NB4 (cell line): ENCODE measurements at regions not wholly inside any gene's neighbourhood (a gene's known extent, or its start where the extent isn't known, plus 50 kb on each side); places are given as distances from the start of the nearest gene placed in this dataset.

Experiments
- DNase-seq: peaks from one replicate; pipeline ENCODE4 v3.0.0; 2010; ENCODE audit warnings: low read depth
- H3K4me3 ChIP-seq: one replicate; pipeline ENCODE4 v1.5.1; 2011; ENCODE audit warnings: mild to moderate bottlenecking, low read depth, low read length, moderate library complexity
- MYC ChIP-seq: IDR thresholded peaks from 2 replicates; pipeline ENCODE4 v1.6.1; 2011; ENCODE audit warnings: low read depth, low read length
- POLR2A ChIP-seq: IDR thresholded peaks from 2 replicates; pipeline ENCODE4 v1.6.1; 2011; ENCODE audit warnings: mild to moderate bottlenecking; ENCODE audit not compliant: insufficient read length; ENCODE audit errors: extremely low read depth
- TF ChIP-seq, protein P1 (sequence below): IDR thresholded peaks from 2 replicates; pipeline ENCODE4 v1.6.1; 2011; ENCODE audit warnings: low read depth, low read length
- TF ChIP-seq, protein P2 (sequence below): IDR thresholded peaks from one replicate; pipeline ENCODE4 v1.5.1; 2012; ENCODE audit warnings: low read depth, low read length

DNA sequence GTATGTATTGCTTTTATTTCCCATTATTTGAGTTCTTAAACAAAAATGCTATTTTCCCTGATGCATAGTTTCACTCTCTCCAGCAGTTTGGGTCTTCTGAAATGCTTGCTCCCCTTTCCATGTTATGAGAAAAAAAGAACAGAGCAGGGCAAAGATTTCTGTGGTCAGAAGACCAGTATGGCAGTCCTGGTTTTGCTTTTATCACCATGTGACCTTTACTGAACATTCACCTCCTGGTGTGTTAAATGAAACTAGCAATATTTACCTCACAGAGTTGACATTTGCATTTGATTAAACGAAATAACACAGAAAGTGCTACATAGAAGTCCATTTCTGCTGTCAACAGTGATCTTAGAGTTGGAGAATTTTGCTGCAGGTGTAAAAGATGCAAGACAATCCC lies 141.0 kb upstream of the G2E3 start:
- no peak for DNase-seq
- no peak overlapping the region for H3K4me3 ChIP-seq
- TF ChIP-seq MYC (no peak), POLR2A (no peak)
- TF ChIP-seq, protein P1, sequence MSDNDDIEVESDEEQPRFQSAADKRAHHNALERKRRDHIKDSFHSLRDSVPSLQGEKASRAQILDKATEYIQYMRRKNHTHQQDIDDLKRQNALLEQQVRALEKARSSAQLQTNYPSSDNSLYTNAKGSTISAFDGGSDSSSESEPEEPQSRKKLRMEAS, result no peak
- TF ChIP-seq, protein P2, sequence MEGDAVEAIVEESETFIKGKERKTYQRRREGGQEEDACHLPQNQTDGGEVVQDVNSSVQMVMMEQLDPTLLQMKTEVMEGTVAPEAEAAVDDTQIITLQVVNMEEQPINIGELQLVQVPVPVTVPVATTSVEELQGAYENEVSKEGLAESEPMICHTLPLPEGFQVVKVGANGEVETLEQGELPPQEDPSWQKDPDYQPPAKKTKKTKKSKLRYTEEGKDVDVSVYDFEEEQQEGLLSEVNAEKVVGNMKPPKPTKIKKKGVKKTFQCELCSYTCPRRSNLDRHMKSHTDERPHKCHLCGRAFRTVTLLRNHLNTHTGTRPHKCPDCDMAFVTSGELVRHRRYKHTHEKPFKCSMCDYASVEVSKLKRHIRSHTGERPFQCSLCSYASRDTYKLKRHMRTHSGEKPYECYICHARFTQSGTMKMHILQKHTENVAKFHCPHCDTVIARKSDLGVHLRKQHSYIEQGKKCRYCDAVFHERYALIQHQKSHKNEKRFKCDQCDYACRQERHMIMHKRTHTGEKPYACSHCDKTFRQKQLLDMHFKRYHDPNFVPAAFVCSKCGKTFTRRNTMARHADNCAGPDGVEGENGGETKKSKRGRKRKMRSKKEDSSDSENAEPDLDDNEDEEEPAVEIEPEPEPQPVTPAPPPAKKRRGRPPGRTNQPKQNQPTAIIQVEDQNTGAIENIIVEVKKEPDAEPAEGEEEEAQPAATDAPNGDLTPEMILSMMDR, result no peak

DNA sequence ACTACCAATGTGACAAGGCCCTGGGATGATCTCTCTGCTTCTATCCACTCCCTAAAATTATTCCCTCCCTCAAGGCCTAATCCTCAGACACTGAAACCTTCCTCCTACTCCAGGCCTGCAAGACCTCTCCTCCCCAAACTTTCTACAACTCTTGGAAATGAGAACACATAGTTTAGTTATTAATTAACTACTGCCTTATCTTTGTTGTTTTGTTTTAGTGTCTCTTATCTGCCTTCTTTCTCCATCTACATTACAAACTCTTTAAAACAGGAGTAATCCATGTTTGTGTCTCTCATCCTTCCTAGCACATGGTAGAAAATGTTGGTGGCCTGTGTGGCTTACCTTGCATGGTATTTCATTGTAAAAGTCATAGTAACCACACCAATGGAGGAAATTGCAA lies 139.9 kb upstream of the G2E3 start:
- no peak overlapping the region for H3K4me3 ChIP-seq
- DNase-seq, result no peak
- TF ChIP-seq MYC, result no peak
- TF ChIP-seq, protein P2, result no peak
- TF ChIP-seq, protein P1, result no peak

DNA sequence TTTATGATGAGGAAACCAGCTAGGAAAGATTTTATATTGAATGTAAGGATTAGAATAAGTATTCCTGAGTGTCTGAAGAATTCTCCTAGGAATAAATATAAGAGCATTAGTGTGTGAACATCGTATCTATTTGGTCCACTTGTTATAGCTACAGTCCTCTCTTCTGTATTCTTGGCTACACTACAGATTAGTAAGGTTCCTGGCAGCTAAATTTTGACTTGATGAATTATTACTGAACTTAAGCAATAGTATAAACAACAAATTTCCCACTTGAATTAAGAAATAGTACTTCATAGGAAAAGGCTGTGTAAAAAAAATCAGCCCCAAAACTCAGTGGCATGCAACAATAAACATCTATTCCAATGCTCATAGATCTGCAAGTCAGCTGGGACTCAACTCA lies 138.4 kb upstream of the G2E3 start:
- H3K4me3 ChIP-seq, result no peak overlapping the region
- TF ChIP-seq POLR2A (no peak), MYC (no peak)
- TF ChIP-seq, protein P1, result no peak
- TF ChIP-seq, protein P2, result no peak
- DNase-seq, result no peak

DNA sequence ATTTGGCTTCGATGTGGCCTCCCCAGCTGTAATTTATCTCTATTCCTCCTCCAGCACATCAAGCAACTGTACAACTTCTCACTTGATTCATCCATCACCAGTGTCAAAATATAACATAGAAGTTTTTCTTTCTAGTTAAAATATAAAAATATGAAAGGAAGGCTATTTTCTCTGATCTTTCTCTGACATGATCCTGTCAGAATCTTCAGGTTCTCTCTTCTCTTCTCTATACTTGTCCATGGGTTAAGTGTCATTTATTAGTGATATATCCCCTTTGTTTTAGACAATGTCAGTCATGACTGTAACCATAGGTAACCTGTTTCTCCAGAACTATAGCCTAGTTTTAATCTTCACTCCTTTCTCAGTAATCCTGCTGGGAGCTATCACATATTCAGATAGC lies 132.5 kb upstream of the G2E3 start:
- TF ChIP-seq, protein P2, result no peak
- TF ChIP-seq POLR2A (no peak), MYC (no peak)
- TF ChIP-seq, protein P1, result no peak
- H3K4me3 ChIP-seq, result no peak overlapping the region
- no peak for DNase-seq

DNA sequence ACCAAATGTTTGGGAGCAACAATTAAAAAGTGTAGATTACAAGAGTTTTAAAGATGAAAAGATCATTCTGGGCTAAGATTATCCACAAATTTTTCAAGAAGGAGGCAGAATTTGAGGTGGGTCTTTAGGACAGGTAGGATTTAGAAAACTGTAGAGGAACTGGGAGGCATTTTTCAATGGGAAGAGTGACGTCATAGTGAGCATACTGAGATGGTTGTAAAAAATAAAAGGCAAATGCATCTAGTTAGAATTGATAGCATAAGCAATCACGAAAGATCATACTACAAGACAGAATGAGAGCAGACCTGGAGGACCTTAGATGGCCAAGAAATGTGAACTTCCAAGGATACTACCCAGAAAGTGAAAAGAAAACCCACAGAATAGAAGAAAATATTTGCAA lies 131.6 kb upstream of the G2E3 start:
- no peak for DNase-seq
- TF ChIP-seq, protein P1, result no peak
- H3K4me3 ChIP-seq, result no peak overlapping the region

DNA sequence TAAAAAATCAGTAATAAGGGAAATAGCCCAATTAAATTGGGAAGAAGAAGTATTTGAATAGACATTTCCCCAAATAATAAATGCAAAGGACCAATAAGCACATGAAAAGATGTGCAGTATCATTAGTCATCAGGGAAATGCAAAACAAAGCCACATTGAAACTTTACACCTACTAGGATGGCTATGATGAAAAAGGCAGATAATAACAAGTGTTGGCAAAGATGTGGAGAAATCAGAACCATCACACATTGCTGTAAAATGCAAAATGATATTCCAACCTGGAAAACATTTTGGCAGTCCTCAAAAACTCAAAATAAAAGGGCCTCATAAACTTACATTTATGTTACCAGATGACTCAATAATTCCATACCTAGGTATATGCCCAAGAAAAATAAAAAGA lies 131.1 kb upstream of the G2E3 start:
- H3K4me3 ChIP-seq, result no peak overlapping the region
- no peak for TF ChIP-seq POLR2A
- TF ChIP-seq, protein P1, result no peak
- no peak for TF ChIP-seq MYC
- TF ChIP-seq, protein P2, result no peak
- no peak for DNase-seq
